Muscle of back (tissue), 3 donors: ENCODE measurements at regions not wholly inside any gene's neighbourhood (a gene's known extent, or its start where the extent isn't known, plus 50 kb on each side); places are given as distances from the start of the nearest gene placed in this dataset.
"Not testable (repeated sequence)": the region's sequence is repeated elsewhere in the genome, so short reads cannot be mapped to it uniquely, and the experiment has no call there.

Experiments used
- DNase-seq, 3 donors: peaks; one replicate each; pipeline versions ENCODE4 v3.0.0 to v3.0.0-alpha.2; 2013

DNA sequence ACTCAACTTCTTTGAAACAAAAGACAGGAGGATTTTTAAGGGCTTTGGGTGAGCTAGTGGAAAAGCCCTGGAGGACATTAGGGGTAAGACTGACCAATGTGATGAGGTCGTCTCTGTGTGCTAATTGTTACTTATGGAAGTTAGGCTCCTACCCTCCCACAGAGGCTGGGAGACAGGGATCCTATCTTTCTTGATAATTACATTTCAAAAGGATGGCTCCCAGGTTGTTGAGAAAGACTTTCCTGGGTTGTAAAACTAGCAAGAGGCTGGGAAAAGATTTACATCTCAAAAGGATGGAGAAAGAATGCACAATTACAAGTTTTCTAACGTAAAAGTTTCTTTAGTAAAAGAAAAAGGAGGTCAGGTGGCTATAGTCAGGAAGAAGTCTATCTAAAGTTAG lies 605.8 kb upstream of the GOT2 start:
- DNase-seq = no peak

DNA sequence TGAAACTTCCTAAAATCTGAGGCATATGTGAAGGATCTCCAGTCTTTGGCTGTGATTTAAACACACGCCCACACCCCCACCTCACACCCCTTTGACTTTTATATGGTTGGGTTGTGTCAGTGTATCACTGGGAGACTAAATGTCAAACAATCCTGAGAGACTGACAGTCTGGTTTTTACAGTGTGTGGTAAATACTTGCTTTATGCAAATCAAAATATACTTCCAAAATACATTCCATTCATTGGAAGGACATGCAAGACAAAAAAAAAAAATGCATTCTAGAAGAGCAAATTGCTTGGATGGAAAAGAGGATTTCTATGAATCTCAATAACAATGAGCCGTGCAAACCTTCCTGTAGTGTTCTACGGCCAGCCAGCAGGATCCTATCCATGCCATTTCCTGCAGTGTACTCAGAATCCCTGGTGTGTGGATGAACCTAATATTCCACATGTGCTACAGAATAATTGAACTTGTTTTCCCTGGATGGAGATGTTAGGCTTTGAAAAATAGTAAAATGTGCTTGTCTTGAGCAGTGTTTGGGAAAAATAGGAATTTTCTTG lies 602.1 kb upstream of the GOT2 start:
- peak; percentile 4 to 66 (median 36) for DNase-seq

- DNase-seq = not testable (repeated sequence)
Observed at GRCh38 chr16:59331708-59332107, 597.6 kb upstream of the GOT2 start.

- peak in 2 of 3 donors; percentile 16 to 17 for DNase-seq
Observed at GRCh38 chr16:59330019-59330670, 596.0 kb upstream of the GOT2 start.

GRCh38 chr16:59328961-59329360 lies 594.8 kb upstream of the GOT2 start:
- DNase-seq = no peak

DNA sequence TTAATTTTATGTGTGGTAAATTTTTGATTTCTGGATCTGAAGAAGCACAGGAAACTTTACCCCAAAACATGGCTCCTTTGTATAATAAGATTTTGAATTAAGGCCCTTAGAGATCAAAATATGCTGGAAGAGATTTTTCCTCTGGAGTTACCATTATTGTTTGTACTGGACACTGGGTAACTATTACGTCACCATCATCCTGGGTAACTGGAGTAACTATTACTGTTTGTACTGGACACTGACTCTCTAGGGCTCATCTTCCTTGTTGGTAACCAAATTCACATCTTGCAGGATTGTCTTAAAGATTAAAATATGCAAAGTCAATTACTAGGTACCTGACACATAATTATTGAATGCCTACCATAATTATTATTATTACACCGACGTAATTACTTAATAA lies 593.8 kb upstream of the GOT2 start:
- DNase-seq = no peak

- DNase-seq = no peak
Observed at GRCh38 chr16:59326955-59327354, 592.8 kb upstream of the GOT2 start.

- peak in 1 of 3 donors; percentile 4 for DNase-seq
Observed at GRCh38 chr16:59324462-59324861, 590.3 kb upstream of the GOT2 start.

GRCh38 chr16:59320657-59321056 lies 586.5 kb upstream of the GOT2 start:
- DNase-seq = no peak

- no peak for DNase-seq
Observed at GRCh38 chr16:59319871-59320270, 585.8 kb upstream of the GOT2 start.

GRCh38 chr16:59305850-59306249 lies 571.7 kb upstream of the GOT2 start:
- no peak for DNase-seq

DNA sequence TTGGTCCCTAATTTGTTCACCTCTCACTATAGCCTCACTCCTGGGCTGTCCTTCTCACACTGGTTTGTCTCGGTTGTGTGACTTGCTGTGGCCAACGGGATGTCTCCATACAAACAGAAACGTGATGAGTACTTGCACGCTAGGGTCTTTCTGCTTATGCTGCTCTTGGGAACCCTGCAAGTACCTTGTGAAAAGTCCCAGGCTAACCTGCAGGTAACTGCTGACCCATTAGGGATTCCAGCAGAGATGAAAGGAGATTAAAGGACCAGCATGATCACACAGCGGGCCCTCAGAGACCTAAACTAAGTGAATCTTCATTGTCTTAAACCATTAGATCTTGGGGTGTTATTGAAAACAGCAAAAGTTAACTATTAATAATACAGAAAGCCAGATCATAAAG lies 562.8 kb upstream of the GOT2 start:
- DNase-seq = no peak

- DNase-seq = peak; percentile 3 to 45 (median 7)
Observed at GRCh38 chr16:59295993-59296736, 562.0 kb upstream of the GOT2 start.

DNA sequence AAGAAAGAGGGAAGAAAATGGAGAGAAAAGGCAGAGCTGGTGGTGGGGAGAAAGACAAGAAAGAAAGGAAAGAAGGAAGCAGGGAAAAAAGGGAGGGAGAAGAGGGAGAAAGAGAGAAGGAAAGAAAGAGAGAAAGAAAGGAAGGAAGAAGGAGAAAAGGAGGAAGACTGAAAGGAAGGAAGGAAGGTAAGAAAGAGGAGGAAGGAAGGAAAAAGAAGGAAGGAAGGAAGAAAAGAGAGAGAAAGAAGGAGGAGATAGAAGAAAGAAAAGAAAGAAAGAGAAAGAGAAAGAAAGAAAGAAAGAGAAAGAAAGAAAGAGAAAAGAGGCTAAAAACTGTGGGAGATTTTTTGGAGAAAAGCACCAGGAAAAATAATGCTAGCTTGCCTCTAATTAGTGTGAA lies 561.4 kb upstream of the GOT2 start:
- DNase-seq = no peak

GRCh38 chr16:59290718-59291117 lies 556.6 kb upstream of the GOT2 start:
- no peak for DNase-seq

GRCh38 chr16:59289151-59289550 lies 555.0 kb upstream of the GOT2 start:
- DNase-seq = no peak

GRCh38 chr16:59274141-59274540 lies 540.0 kb upstream of the GOT2 start:
- no peak for DNase-seq

GRCh38 chr16:59263955-59264354 lies 529.8 kb upstream of the GOT2 start:
- peak in 1 of 3 donors; percentile 9 for DNase-seq

DNA sequence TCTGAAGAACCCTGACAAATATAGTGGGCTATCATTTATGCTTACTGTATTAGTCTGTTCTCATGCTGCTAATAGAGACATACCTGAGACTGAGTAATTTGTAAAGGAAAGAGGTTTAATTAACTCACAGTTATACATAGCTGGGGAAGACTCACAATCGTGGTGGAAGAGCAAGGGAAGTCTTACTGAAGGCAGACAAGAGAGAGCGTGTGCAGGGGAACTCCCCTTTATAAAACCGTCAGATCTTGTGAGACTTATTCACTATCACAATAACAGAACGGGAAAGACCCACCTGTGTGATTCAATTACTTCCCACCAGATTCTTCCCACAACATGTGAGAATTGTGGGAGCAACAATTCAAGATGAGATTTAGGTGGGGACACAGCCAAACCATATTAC lies 526.8 kb upstream of the GOT2 start:
- no peak for DNase-seq

DNA sequence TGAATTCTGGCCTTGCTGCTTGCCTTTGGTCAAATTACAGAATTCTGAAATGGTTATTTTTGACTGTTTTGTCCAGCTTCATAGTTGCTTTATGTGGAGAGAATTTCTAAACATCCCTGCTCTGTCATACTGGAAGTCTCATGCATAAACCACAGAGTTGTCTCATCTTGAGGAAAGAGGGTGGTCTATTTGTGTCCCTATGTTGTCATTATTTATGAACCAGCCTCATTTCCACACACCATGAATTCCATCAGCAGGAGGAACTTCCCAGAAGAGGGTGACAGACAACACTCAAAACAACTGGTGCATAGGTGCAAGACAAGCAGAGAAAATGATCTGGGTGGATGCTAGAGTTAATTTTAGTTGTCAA lies 525.8 kb upstream of the GOT2 start:
- DNase-seq = no peak

DNA sequence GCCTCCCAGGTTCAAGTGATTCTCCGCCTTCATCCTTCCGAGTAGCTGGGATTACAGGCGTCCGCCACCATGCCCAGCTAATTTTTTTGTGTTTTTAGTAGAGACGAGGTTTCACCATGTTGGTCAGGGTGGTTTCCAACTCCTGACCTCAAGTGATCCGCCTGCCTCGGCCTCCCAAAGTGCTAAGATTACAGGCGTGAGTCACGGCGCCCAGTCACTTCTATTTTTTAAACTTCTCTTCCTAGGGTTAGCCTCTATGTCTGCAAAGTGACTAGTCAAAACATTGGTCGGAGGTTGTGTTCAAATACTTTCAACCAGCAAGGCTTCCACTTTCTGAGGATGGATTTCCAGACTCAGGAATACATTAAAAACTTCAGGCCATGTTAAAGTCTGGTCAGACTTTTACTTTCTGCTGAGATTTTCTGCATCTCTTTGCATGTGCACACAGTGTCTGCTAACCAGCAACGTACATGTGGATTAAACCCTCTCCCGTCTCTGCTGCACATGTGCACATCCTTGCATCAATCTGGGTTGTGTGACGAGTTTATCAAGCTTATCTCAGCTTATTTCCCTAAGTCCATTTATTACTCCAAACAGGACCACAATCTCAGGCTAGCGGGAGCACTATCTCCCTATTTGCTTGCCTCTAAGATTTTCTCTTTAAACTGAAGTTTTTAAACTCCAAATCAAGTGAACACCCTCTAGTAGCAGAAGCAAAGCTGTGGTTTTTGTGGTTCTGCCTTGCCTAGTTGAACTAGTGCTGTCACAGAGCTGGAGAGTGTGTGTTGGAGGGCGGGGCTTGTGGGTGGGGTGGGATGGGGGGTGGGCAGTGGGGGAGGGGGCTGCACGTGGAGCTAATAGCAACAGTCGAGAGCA lies 525.2 kb upstream of the GOT2 start:
- DNase-seq = peak in 1 of 3 donors; percentile 3

- DNase-seq = no peak
Observed at GRCh38 chr16:59252317-59252716, 518.2 kb upstream of the GOT2 start.
